ENCODE measurements at regions not wholly inside any gene's neighbourhood (a gene's known extent, or its start where the extent isn't known, plus 50 kb on each side); places are given as distances from the start of the nearest gene placed in this dataset.

DNA sequence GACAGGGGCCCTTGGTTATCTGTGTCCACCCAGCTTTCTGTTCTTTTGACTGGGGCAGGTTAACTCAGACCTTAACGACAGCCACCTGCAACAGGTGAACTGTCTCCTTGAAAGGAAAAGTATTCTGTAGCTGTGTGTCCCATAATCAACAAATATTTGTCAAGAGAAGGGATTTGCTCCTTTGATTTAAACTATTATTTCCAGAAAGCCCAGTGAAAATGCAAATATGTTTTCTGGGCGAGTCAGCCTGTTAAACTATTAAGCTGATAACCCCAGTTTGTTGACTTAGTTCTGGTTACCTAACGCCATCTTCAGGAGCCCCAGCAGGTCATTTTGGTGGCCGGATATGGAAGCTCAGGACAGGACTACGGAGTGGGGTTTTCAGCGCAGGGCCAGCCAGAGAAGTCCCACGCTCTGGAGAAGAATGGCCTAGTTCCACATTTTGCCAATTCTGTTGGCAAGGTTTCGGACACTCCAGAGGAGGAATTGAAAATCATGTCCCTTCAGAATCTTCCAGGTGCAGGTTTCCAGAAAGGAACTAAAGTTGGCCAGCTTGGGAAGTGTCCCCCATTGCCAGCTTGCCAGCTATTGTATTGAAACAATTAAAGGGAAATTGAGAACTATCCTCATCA is 54.5 kb downstream of the ADRA2A start:
- DNase-seq: no peak

DNA sequence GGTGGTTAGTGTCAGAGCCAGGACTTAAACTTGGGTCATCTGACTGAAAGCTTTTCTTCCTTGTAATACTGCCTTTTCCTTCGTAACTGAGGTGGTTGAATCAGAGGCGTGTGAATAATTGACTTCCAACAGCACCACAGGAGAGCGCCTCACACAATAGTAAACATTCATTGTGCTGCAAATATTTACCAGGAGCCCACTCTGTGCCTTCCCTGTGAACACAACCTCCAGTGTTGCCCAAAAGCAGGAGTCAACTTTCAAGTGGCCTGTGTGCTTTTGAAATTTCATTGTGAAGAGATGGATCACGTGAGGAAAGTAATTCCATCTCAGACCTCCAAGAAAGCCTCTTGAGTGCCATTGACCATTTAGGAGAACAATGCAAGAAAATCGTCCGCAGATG is 60.2 kb downstream of the ADRA2A start:
- DNase-seq: no peak

DNA sequence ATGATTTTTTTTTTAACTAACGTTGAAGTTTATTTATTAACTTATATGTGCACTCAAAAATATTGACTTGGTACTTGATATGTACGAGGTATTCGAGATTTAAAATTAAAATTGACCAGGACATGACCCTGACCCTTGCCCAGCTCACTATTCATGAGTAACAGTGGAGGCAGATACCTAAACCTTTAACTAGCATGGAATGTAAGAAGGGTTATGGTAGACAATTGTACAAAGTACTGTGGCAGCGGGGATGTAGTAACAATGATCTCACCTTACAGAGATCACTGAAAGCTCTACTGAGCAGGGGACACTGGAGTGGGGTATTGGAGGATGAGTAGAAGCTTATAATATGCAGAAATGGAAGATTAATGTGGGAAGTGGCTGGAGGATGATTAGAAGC is 60.8 kb downstream of the ADRA2A start:
- no peak for DNase-seq

DNA sequence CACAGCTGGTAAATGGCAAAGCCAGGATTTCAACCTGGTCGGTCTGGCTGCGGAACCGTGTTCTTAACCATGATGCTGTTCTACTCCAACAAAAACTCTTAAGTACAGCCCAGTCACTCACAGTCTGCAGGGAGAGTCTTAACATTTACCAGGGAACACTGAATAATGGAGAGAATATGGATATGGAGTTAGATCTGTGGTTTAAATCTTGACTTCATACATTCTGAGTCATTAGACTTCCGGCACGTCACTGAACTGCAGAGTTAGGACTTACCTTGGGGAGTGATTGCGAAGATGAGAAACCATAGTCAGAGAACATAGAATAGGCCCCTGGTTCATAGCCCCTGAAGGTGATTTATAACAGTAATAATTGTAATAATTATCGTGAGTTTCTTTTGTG is 61.7 kb downstream of the ADRA2A start:
- DNase-seq: no peak

DNA sequence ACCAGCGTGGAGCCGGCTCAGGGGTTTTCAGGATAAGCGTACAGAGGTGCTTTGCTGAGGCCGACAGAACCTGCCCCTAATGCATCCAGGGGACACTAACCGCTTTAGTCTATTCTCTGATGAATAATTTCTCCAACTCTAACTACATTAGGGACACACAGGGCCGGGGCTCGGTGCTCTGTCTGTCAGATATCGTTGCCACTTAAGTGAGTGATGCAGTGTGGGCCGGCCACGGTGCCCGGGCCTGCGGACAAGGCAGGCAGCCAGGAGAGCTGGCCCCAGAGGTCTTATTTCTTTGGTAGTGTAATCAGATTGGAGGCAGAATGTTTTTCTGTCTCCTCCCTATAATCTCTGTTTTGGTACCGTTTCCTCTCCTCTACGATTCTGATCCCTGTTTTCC is 62.7 kb downstream of the ADRA2A start:
- no peak for DNase-seq

DNA sequence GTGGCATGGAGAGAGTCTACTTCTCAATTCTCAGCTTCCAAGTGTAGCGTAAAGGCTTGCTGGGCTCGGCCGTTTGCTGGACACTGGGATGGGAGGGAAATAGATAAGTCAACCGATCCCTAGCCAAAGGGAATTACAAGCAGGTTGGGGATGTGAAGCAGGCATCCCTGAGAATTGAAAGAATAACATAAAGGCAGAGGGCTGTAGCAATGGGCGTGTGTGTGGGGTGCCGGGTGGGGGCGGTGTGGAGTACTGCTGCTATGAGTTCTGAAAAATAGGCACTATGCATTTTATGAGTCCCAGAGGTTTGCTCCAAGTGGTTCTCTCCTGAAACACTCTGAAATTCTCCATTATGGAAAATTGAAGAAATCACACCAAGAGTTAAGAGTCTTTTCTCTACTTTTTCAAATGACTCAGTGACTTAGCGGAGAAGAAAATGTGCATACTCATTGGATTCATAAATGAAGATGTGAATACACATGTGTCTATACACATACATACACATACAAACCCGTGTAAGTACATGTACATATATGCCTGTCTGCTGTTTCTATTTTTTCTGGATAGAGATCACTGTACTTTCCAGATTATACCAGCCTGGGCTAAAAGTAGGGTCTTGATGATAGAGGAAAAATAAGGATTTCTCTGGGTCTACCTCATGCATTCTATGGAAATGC is 65.4 kb downstream of the ADRA2A start:
- no peak for DNase-seq

DNA sequence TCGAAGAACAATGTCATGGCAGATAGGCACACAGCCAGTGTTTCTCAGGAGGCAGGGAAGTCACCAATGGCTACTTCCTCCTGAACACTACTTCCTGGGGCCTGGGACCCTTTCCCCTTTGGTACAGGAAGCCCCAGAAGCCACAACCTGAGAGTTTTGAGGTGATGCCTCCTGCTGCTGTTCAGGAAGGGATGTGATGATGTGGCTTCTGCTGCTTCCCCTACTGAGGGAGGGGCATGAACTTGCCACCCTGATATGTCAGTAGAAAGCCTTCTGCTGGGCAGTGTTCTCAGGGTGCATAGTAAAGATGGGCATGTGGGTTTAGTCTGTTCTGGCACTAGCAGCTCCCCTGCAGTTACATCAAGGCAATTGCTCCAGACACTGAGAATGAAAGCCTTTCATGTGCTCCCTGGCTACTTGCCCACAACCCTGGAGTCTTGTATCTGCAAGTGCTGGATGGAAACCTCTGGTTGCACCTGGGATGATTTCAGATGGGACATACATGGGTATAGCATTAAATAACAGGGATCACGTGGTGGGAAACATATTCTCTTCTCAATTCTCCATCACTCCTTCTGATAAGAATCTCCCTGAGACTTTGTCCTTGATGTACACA is 69.3 kb downstream of the ADRA2A start:
- no peak for DNase-seq

DNA sequence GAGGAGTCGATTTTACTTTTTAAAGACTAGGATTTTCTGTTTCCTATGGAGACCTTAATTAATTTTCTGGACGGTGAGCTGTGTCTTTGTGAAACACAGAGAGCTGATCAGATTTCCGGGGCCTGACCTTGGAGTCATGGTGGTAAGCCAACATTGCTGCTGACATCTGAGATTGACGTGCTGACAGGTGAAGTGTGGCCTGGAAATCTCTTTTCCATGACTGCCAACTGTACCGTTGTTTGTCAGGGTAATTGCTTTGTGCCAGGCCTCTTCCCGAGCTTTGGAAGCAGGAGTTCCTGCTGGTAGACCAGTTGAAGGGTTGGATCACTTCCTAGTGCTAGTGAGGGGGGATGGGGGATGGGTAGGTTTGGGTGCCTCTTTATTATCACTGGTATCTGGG is 71.2 kb downstream of the ADRA2A start:
- no peak for DNase-seq

DNA sequence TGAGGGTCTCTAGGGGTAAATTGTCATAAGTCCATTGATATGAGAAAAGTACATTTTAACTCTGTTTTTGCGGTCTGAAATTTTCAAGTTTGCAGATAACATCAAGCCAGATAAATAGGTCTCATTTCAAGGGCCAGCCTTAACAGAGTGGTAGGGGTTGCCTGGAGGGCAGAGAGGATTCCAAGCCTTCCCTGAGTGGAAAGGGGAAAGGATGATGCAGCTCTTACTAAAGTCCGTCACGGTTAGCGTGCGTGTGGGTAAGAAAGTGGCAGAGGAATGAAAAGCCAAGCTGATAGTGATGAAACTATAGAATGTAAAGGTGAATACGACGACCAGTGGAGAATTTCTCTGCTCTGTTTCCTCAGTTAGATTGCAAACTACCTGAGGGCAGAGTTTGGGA is 71.6 kb downstream of the ADRA2A start:
- DNase-seq: no peak

DNA sequence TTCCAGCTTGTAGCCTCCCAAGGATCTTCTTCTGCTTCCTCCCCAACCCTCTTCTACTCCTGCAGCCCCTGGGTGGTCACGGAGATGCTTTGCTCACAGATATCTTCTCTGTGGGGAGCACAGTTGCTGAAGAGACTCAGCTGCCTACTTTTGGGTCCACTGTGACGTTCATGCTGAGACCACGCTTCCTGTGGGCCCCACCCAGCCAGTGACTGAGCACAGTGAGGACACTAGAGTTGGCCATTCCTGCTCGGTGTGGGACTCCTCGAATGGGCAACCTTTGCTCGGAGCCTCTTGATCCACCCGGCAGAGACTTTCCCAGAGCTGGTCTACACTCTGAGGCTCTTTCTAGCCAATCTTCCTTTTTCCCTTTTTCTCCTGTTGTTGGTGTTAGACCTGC is 73.9 kb downstream of the ADRA2A start:
- no peak for DNase-seq

DNA sequence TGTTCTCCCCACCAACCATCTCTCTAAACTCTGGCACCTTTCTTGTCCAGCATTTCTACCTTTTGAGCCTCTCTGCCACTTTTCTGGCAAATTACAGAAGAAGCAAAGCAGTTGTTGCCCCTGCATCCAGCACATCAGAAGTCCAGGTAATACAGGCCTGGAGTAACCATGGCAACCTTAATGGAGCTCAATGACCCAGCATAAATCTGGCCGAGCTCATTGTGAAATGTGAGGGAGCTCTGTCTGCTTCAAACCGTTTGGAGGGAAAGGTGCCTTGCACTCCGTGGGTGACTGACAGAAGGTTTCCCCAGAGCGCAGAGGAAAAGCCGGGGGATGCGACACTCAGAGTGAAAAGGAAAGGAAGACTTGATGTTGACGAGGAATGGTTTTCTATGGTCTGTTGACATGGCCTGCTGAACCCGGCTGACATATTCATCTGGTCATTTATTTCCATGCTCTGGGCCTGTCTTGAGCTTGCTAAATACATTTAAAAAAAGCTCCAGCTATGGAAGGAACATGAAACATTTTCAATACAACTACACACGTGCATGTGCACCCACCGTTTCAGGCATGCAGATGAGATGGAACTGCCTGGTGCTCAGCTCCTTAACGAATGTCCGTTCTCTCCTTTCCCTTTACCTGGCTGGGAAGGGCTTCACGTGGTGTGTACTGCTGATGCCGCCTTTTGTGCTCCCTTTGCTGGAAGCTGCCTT is 74.9 kb downstream of the ADRA2A start:
- peak; percentile 6 for DNase-seq

DNA sequence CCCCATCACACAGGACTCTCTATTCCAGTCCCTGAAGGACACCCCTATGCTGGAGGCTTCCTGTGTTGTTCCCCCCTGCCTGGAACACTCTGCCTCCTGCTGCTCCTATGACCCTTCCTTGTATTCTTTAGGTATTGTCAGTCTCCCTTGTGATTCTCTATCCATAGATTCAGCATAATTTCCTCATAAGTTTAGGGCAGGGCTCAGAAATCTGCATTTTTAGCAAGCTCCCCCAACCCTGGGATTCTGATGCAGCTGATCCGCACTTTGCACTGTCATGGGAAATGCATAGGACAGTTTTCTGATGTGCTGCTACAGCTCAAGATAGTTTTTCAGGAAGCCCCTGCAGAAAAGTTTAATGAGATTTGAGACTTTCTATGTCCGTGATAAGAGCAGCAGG is 79.9 kb downstream of the ADRA2A start:
- no peak for DNase-seq

DNA sequence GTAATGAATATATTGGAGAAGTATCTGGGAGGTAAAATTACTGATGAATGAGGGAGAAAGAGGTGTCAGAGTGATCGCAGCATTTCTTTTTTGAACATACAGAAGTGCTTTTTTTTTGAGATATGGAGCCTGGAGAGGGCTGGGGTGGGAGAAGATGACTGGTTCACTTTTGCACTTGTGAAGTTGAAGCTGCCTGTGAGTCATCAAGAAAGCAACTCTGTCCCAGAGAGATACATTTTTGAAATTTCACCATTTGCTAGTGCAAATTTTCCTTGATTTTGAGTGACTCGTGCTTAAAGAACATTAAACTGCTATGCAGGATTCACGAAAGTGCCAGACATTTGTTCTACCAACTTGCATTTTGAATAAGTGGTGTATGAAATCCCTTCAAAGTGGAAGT is 81.8 kb downstream of the ADRA2A start:
- no peak for DNase-seq

DNA sequence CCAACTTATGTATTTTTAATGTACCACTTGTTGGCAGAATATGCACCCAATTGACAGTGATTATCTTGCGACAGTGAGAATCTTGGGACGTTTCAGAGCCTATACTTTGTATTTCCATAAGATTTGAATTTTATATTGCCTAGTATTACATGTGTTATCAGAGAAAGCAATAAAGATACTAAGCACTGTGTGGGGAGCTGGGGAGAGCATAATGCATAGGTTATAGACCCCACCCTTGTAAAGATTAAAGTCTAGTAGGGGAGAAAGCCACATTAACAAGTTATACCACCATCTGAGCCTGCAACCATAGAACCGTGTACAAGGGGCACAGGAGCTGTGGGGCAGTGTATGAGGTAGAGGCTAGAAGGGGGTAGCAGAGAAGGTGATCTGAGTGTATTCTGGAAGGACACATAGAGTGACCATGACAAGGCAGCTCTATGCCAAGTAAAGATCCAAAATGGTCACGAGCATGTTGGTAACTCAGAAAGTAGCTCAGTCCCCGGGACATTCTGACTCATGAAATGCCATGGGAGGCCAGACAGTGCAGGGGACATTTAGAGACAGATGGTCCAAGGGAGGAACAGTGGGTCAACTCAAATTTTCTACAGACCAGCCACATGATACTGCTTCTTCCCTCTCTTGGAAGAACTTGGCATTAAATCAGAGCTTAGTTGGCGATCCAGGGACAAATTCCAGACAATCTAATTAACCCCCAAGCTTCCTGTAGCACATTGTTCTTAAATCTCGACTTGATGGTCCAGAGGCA is 84.5 kb downstream of the ADRA2A start:
- DNase-seq: no peak

DNA sequence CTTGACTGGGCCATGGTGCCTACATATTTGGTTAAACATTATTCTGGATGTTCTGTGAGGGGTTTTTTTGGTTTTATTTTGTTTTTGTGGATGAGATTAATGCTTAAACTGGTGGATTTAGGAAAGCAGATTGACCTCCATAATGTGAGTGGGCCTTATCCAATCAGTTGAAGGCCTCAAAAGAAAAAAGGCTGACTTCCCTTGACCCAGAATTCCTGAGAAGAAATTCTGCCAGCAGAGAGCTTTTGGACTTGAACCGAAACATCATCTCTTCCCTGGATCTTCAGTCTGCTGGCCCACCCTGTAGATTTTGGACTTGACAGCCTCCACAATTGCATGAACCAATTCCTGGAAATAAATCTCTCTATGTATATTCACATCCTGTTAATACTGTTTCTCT is 94.4 kb downstream of the ADRA2A start:
- DNase-seq: no peak

DNA sequence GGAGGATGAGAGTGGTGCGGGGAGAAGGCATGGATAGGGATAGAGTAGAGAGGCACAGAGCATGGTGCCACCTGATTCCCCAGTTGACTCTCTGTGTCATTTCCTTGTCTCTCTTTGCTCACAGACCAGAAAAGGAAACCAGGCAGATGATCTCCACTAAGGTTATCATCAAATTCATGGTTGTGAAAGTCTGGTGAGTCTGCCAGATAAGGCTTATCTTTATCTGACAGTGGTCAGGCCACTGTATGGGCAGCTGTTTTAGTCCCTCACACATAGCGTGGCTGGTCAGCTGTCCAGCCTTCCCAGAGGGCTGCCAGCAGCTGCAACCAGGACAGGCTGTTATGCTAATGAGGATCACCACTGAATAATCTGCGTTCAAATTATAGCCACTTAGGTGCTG is 99.0 kb downstream of the ADRA2A start:
- DNase-seq: no peak

DNA sequence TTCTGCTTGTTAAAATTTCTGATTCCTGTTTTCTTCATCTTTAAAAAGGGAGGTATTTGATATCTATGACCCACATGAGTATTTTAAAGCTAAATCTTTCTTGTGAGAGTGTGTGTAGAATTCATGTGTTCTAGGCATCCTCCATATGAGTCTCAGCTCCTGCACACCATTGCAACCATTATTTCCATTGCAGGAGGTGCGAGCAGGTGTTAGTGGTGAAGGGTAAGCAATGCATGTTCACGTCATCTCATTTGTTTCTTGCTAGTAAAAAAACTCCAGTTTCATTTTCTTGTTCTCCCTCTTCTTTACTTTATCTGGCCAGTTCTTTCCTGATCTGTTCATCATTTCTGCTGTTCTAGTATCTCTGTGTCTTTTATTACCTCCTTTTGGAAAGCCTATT is 100.5 kb downstream of the ADRA2A start:
- no peak for DNase-seq

DNA sequence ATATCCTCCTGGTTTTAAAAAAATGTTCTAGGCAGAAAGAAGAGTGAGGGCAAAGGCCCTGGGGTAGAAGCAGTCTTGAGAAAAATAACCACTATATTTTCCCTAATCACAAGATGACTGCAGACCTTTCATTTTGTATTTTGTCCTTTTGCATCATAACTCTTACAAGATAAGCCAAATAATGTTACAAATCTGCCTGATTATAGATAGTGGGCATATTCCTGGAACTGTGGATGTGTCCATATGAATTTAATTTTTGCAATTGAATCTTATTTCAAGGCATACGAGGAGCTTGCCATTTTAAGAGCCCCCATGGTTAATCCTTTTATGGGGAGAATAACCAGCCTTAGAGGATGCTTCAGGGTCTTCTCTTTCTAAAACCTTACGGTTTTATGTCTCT is 102.7 kb downstream of the ADRA2A start:
- DNase-seq: no peak

DNA sequence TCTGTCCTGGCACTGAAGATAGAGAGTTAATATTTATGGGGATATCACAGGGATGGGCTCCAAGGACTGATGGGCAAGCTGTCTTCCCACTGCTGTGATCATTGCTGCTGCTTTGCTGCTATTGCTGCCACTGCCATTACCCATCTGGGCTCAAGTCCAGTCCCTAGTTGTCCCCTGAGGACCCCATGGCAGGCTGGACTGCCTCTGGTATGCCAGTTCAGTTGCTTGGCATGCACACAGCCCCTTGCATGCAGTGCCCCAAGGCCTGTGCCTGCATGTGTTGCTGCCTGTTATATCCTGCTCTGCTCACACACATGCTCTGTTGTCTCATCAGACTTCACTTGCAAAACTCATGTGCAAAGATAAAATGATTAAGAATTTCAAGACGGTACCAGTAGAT is 109.5 kb downstream of the ADRA2A start:
- DNase-seq: no peak

DNA sequence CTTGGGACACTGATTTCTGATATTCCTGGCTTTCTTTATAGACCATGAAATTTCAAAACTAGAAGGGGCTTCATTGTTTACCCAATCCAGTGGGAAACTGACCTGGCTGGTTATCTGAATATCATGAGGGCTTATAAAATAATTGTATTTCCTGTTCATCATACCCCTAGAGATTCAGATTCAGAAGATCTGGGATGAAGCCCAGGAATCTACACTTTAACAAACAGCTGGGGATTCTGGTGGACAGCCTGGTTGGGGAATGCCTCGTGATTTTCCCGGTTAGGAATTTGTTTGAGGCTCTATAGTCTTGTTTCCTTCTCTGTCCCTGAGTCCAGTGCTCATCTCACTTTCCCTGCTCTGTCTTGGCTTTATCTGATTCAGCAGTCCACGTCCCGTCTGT is 110.3 kb downstream of the ADRA2A start:
- no peak for DNase-seq

DNA sequence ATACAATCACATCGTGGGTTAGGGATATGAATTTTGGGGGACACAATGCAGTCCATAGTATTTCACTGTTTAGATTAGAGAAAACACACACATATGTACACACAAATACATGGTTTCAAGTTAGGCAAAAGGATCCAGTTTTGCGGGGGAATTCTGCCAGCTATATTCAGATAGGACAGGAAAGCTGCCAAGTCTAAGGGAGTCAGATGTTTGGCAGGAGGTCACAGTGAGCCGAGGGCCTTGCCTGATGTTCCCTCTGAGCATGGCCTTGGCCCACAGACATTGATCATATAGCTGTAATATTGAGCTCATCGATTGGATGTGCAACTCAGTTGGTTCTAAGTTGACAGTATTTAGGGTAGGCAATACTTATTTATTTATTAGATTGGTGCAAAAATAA is 122.8 kb downstream of the ADRA2A start:
- DNase-seq: no peak

DNA sequence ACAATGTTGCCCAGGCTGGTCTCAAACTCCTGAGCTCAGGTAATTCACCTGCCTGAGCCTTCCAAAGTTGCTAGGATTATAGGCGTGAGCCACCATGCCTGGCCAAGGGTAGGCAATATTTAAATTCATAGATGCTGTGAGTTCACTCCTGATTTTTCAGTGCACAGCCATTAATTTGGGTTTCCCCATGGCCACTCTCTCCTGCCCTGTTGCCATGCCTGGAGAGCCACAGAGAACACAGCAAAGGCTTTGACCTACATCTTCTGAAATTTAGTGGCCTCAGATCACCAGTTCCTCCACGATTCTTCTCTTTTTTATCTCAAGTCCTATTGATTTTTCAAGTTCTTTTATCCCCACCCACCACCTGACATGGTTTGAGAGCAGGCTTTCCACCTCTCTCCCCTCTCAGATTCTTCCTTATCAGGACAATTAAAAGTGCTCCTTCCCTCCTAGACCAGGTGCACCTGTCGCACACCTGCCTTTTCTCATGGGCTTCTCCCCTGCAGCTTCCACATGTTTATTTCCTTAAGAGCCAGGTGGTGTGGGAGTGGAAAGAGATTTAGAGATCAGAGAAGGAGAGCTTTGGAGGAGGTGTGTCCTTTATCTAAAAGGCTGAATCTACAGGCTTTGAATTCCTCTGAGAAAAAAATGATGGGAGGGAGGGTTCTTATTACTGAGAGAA is 123.8 kb downstream of the ADRA2A start:
- DNase-seq: no peak

DNA sequence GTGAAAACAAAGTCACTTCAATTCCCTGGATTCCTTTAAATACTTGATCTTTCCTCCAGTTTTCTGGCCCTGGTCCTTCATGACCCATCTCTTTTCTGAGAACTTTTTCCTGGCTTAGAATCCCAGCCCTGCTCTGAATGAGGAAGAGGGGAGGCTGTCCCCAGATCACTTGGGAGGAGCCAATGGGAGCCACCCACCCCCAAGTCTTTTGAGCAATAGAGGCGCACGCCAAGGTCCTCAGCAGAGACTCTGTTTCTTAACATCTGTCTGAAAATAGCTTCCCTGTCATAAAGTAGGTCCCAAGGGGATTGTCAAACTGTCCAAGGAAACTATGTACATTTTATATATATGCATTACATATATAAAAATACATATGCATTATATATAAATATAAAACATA is 126.8 kb downstream of the ADRA2A start:
- DNase-seq: no peak

All from NCI-H69 (cell line).